ENCODE measurements at regions not wholly inside any gene's neighbourhood (a gene's known extent, or its start where the extent isn't known, plus 50 kb on each side); places are given as distances from the start of the nearest gene placed in this dataset.

DNA sequence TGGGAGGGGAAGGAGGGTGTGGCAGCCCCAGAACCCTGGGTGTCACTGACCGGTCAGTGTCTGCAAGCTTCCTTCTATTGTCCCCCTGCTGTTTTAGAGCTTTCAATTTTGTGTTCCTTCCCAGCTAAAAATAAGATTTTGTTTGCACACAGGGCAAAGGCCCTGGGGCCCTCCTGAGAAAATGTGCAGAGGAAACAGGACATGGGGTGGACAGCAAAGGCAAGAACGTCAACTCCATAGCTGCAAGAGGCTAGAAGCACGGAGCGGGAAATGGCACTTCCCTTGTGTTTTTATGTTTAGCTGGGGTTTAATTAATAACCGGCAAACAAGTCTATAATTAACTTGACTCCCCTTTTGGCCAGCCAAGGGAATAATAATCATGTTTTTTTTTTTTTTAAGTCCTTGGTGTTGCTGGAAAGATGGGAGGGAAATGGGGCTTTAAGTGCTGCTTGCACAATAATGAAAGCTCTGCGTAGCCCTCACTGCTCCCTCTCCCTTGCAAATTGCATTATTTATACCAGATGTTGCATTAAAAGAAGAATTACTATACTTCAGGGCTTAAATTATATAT, 261.4 kb upstream of the USP24 start:
- Histone ChIP-seq H3K4me3 (ENCODE audit: insufficient read depth, low read depth, low read length, poor library complexity, severe bottlenecking) (no peak overlapping the region), H3K27me3 (replicated peaks; ENCODE audit: control insufficient read depth, insufficient read depth, low read length, poor library complexity, severe bottlenecking) (peaks cover 3% of the 10 kb centered on the region), H3K9me3 (ENCODE audit: control insufficient read depth, low read length) (no peaks in the 10 kb centered on the region), H3K36me3 (ENCODE audit: control insufficient read depth, insufficient read depth, low read length) (no peaks in the 10 kb centered on the region), H3K4me1 (ENCODE audit: control insufficient read depth, insufficient read depth, low read length, poor library complexity, severe bottlenecking) (no peaks in the 10 kb centered on the region), H3K27ac (ENCODE audit: insufficient read depth, low read length, poor library complexity, severe bottlenecking) (no peak overlapping the region)
- DNase-seq, result no peak

DNA sequence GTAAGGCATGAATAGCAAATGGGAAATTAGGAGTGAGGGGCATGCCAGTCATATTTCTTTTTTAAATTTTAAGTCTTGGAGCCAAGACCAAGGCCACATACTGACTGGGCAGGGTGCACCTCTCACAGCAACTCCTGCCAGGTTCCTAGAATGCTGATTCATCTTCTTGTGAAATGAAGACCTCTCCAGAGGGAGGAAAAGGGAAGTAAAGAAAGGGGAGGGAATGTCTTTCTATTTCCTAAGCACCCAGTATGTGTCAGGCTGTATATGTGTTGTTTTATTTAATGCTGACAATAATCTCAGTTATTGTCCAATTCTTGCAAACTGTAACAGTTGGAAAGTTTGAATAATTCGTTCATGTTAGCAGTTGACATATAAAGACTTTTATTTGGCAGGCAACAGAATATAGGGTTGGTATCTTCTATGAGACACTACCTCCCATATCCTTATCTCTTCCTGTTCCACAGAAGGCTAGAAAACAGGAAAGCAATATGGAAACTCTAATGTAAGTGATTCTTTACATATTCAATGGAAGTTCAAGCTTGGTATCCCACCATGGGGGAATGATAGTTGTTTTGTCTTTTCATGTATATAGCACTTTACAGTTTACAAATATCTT, 259.1 kb upstream of the USP24 start:
- peaks cover 3% of the 10 kb centered on the region for H3K27me3 ChIP-seq (replicated peaks; ENCODE audit: control insufficient read depth, insufficient read depth, low read length, poor library complexity, severe bottlenecking)
- no peak for DNase-seq
- H3K4me1 ChIP-seq (ENCODE audit: control insufficient read depth, insufficient read depth, low read length, poor library complexity, severe bottlenecking), result no peaks in the 10 kb centered on the region
- H3K36me3 ChIP-seq (ENCODE audit: control insufficient read depth, insufficient read depth, low read length), result no peaks in the 10 kb centered on the region
- no peak overlapping the region for H3K27ac ChIP-seq (ENCODE audit: insufficient read depth, low read length, poor library complexity, severe bottlenecking)
- no peaks in the 10 kb centered on the region for H3K9me3 ChIP-seq (ENCODE audit: control insufficient read depth, low read length)
- no peak overlapping the region for H3K4me3 ChIP-seq (ENCODE audit: insufficient read depth, low read depth, low read length, poor library complexity, severe bottlenecking)

DNA sequence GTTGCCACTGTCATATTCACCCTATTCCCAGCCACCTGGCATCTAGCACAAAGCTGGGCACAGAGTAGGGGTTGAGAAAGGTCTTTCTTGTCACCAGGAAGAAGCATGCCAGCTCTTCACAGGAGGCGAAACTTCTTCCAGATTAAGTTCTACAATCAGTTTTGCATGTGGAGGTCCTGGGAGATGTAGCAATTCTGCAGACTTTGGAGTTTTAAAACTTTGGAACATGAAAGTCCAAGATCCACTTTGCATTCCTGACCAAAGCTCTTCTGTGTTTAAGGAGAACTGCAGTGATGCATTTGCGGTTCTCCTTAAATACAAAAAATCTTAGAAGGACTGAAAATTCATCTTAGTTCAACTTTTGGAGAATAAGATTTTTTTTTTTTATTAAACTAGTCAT, 258.5 kb upstream of the USP24 start:
- no peaks in the 10 kb centered on the region for H3K9me3 ChIP-seq (ENCODE audit: control insufficient read depth, low read length)
- no peaks in the 10 kb centered on the region for H3K36me3 ChIP-seq (ENCODE audit: control insufficient read depth, insufficient read depth, low read length)
- H3K27me3 ChIP-seq (replicated peaks; ENCODE audit: control insufficient read depth, insufficient read depth, low read length, poor library complexity, severe bottlenecking), result peaks cover 3% of the 10 kb centered on the region
- DNase-seq, result no peak
- no peak overlapping the region for H3K4me3 ChIP-seq (ENCODE audit: insufficient read depth, low read depth, low read length, poor library complexity, severe bottlenecking)
- H3K27ac ChIP-seq (ENCODE audit: insufficient read depth, low read length, poor library complexity, severe bottlenecking), result no peak overlapping the region
- H3K4me1 ChIP-seq (ENCODE audit: control insufficient read depth, insufficient read depth, low read length, poor library complexity, severe bottlenecking), result no peaks in the 10 kb centered on the region

DNA sequence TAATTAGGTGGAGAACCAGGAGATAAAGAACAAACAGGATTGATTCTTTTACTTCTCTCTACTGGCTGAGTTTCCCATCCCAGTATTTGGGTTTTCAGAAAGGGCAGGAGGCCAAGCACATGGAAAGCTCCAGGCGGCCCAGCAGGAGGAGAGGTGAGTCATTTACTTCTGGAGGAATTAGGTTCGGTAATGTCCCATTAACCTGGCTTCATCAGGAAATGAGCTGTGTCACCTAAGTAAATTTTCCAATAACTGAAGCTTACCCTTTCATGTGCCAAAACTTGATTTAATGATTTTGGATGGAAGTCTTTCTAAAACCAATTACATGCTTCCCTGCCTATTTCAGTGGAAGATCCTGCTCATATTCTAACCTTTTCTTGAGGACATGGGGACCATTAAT, 257.6 kb upstream of the USP24 start:
- no peaks in the 10 kb centered on the region for H3K9me3 ChIP-seq (ENCODE audit: control insufficient read depth, low read length)
- DNase-seq, result no peak

DNA sequence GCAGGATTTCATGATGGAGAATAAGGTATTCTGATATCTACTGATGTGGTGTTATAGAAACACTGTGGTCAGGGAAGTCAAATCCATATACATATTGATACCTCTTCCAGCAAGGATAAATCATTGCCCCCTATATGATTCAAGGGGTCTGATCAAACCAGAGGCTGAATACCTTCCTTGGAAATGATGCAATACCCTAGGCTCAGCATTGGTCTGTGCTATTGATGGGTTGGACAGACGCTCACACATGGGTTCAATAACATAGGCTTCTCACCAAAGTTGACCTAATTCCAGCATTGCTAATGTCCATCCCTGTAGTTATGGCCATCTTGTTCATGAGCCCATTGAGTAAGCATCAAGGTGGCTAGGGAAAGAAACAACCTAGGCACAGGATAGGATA, 257.0 kb upstream of the USP24 start:
- no peak for DNase-seq
- no peaks in the 10 kb centered on the region for H3K4me1 ChIP-seq (ENCODE audit: control insufficient read depth, insufficient read depth, low read length, poor library complexity, severe bottlenecking)
- no peak overlapping the region for H3K4me3 ChIP-seq (ENCODE audit: insufficient read depth, low read depth, low read length, poor library complexity, severe bottlenecking)
- H3K27ac ChIP-seq (ENCODE audit: insufficient read depth, low read length, poor library complexity, severe bottlenecking), result no peak overlapping the region
- H3K9me3 ChIP-seq (ENCODE audit: control insufficient read depth, low read length), result no peaks in the 10 kb centered on the region
- H3K36me3 ChIP-seq (ENCODE audit: control insufficient read depth, insufficient read depth, low read length), result no peaks in the 10 kb centered on the region
- peaks cover 3% of the 10 kb centered on the region for H3K27me3 ChIP-seq (replicated peaks; ENCODE audit: control insufficient read depth, insufficient read depth, low read length, poor library complexity, severe bottlenecking)

More for the DNA sequence above, 257.6 kb upstream of the USP24 start:
- Histone ChIP-seq H3K4me3 (ENCODE audit: insufficient read depth, low read depth, low read length, poor library complexity, severe bottlenecking) (no peak overlapping the region), H3K36me3 (ENCODE audit: control insufficient read depth, insufficient read depth, low read length) (no peaks in the 10 kb centered on the region), H3K27me3 (replicated peaks; ENCODE audit: control insufficient read depth, insufficient read depth, low read length, poor library complexity, severe bottlenecking) (peaks cover 3% of the 10 kb centered on the region), H3K27ac (ENCODE audit: insufficient read depth, low read length, poor library complexity, severe bottlenecking) (no peak overlapping the region), H3K4me1 (ENCODE audit: control insufficient read depth, insufficient read depth, low read length, poor library complexity, severe bottlenecking) (no peaks in the 10 kb centered on the region)

DNA sequence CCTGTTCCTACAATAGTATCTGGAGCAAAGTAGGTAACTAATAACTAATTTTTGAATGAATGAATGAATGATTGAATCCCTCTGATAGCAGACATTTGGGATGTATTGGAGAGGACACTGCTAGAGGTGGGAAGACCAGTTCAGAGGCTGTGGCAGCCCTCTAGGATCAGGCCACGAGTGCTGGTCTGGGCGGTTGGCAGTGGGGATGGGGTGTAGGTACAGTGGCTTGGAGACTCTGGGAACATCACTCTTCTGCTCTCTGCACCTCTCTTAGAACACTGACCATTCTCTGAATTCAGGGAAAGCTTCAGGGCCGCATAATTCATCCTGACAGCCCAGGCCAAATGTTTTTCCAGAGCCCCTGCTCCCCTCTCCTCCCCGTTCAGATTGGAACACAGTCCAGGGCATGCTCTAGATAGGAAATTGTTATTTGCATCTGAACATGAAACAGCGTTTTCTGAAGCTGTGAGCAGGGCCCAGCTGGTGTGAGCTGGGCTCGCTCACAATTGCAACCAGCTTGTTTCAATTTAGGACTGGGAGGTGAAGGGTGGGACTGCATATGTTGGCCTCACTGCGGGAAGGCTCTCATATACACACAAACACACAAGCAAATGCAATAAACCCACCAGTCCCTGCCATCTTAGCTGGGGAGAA, 253.1 kb upstream of the USP24 start:
- no peaks in the 10 kb centered on the region for H3K4me1 ChIP-seq (ENCODE audit: control insufficient read depth, insufficient read depth, low read length, poor library complexity, severe bottlenecking)
- H3K9me3 ChIP-seq (ENCODE audit: control insufficient read depth, low read length), result no peaks in the 10 kb centered on the region
- H3K4me3 ChIP-seq (ENCODE audit: insufficient read depth, low read depth, low read length, poor library complexity, severe bottlenecking), result no peak overlapping the region
- no peak for DNase-seq
- H3K36me3 ChIP-seq (ENCODE audit: control insufficient read depth, insufficient read depth, low read length), result no peaks in the 10 kb centered on the region
- no peak overlapping the region for H3K27ac ChIP-seq (ENCODE audit: insufficient read depth, low read length, poor library complexity, severe bottlenecking)
- no peaks in the 10 kb centered on the region for H3K27me3 ChIP-seq (replicated peaks; ENCODE audit: control insufficient read depth, insufficient read depth, low read length, poor library complexity, severe bottlenecking)

DNA sequence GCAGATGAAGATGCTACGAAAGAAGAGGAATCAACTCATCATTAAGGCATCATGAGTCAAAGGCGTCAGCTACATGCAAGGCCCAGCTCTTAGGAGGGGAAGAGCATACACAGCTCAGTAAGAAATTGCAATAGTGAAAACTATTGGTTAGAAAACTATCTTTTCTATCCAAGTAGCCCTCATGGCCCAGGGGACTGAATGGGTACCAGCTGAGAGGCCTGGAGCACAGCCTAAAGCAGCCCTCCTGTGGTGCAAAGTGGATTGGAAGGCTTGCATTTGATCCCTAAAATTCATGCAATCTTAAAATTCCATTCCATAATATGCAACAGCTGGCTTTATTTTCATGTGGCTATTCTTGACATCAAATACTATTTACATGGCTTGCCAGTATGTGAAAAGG, 251.8 kb upstream of the USP24 start:
- Histone ChIP-seq H3K4me3 (ENCODE audit: insufficient read depth, low read depth, low read length, poor library complexity, severe bottlenecking) (no peak overlapping the region), H3K4me1 (ENCODE audit: control insufficient read depth, insufficient read depth, low read length, poor library complexity, severe bottlenecking) (no peaks in the 10 kb centered on the region)

DNA sequence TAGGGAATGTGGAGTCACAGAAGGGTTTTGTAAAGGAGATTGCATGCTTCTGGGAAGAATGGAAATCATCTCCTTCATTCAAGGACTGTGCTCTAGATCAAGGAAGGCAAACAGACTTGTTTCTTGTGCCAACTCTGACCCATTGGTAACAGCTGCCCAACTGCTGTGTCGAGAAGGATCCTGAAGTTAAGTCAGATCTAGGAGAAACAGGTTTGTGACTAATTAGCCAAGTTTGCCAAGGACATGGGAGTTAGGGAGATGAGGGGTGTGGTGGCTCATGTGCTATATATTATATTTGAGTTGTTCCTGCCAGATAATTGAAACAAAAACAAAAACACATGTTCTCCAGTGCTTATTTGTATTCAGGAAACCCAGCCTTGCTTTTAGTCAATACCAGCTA, 251.2 kb upstream of the USP24 start:
- DNase-seq, result no peak
- Histone ChIP-seq H3K4me1 (ENCODE audit: control insufficient read depth, insufficient read depth, low read length, poor library complexity, severe bottlenecking) (no peaks in the 10 kb centered on the region), H3K36me3 (ENCODE audit: control insufficient read depth, insufficient read depth, low read length) (no peaks in the 10 kb centered on the region), H3K9me3 (ENCODE audit: control insufficient read depth, low read length) (no peaks in the 10 kb centered on the region), H3K4me3 (ENCODE audit: insufficient read depth, low read depth, low read length, poor library complexity, severe bottlenecking) (no peak overlapping the region), H3K27me3 (replicated peaks; ENCODE audit: control insufficient read depth, insufficient read depth, low read length, poor library complexity, severe bottlenecking) (no peaks in the 10 kb centered on the region), H3K27ac (ENCODE audit: insufficient read depth, low read length, poor library complexity, severe bottlenecking) (no peak overlapping the region)

More for the DNA sequence above, 251.8 kb upstream of the USP24 start:
- Histone ChIP-seq H3K27ac (ENCODE audit: insufficient read depth, low read length, poor library complexity, severe bottlenecking) (no peak overlapping the region), H3K9me3 (ENCODE audit: control insufficient read depth, low read length) (no peaks in the 10 kb centered on the region), H3K36me3 (ENCODE audit: control insufficient read depth, insufficient read depth, low read length) (no peaks in the 10 kb centered on the region), H3K27me3 (replicated peaks; ENCODE audit: control insufficient read depth, insufficient read depth, low read length, poor library complexity, severe bottlenecking) (no peaks in the 10 kb centered on the region)
- DNase-seq, result no peak

DNA sequence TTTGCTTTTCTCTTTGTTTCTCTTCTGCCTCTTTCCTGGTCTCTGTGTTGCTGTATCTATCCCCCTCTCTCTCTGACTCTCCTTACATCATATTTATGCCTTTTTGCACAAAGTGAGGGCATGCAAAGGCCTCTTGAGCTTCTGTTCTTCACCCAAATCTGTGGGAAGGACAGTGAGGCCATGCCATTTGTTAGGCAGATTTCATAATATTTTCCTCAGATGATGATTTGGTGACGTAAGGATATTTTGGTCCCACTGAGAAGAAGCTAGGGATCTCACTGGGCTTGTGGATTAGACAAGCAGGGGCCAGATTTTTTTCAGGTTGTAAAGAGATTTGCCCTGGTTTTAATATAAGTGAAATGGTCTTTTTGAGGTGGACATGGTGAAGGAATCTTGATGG, 249.4 kb upstream of the USP24 start:
- Histone ChIP-seq H3K4me3 (ENCODE audit: insufficient read depth, low read depth, low read length, poor library complexity, severe bottlenecking) (no peak overlapping the region), H3K27ac (ENCODE audit: insufficient read depth, low read length, poor library complexity, severe bottlenecking) (no peak overlapping the region), H3K9me3 (ENCODE audit: control insufficient read depth, low read length) (no peaks in the 10 kb centered on the region), H3K36me3 (ENCODE audit: control insufficient read depth, insufficient read depth, low read length) (no peaks in the 10 kb centered on the region), H3K27me3 (replicated peaks; ENCODE audit: control insufficient read depth, insufficient read depth, low read length, poor library complexity, severe bottlenecking) (no peaks in the 10 kb centered on the region), H3K4me1 (ENCODE audit: control insufficient read depth, insufficient read depth, low read length, poor library complexity, severe bottlenecking) (no peaks in the 10 kb centered on the region)
- no peak for DNase-seq

DNA sequence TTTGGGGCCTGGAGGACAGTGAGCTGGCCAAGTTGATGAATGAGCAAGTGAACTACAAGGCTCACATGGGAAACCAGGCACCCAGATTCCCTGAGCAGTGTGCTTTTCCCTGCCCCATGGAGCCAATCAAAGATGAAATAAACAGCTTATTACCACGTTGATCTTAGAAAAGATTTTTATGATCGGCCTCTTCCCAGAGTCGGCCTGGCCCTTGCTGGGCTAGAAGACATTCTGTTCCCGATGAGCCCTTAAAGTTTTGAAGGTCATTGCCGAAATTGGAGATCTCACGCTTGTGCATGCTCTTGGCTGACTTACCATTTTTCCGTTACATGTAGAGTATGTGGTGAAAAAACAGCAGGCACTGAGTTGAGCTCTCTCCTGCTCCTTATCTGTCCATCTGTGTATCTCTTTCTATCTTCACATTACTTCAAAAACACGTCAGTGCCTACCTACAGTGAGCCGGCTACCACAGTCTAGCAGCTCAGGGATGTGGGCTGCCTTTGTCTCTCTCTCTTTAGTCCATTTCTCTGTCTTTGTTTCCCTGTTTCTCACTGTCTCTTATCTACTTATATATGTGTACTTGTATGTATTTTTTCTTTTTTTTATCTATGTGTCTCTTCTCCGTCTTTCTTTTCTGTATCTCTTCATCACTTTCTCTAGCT, 248.8 kb upstream of the USP24 start:
- H3K9me3 ChIP-seq (ENCODE audit: control insufficient read depth, low read length), result no peaks in the 10 kb centered on the region
- no peak overlapping the region for H3K27ac ChIP-seq (ENCODE audit: insufficient read depth, low read length, poor library complexity, severe bottlenecking)
- H3K4me3 ChIP-seq (ENCODE audit: insufficient read depth, low read depth, low read length, poor library complexity, severe bottlenecking), result no peak overlapping the region
- no peaks in the 10 kb centered on the region for H3K27me3 ChIP-seq (replicated peaks; ENCODE audit: control insufficient read depth, insufficient read depth, low read length, poor library complexity, severe bottlenecking)
- no peaks in the 10 kb centered on the region for H3K4me1 ChIP-seq (ENCODE audit: control insufficient read depth, insufficient read depth, low read length, poor library complexity, severe bottlenecking)
- no peak for DNase-seq
- no peaks in the 10 kb centered on the region for H3K36me3 ChIP-seq (ENCODE audit: control insufficient read depth, insufficient read depth, low read length)
